ENCODE measurements at regions not wholly inside any gene's neighbourhood (a gene's known extent, or its start where the extent isn't known, plus 50 kb on each side); places are given as distances from the start of the nearest gene placed in this dataset.

GRCh38 chr2:5950736-5951135 lies 258.6 kb downstream of the SOX11 start:
- TF ChIP-seq CTCF (IDR thresholded peaks at IDR 0.05) (no peak), POLR2A (IDR thresholded peaks at IDR 0.05) (no peak), POLR2AphosphoS5 (IDR thresholded peaks at IDR 0.05) (no peak)
